ENCODE measurements at regions not wholly inside any gene's neighbourhood (a gene's known extent, or its start where the extent isn't known, plus 50 kb on each side); places are given as distances from the start of the nearest gene placed in this dataset.
"Not testable (repeated sequence)": the region's sequence is repeated elsewhere in the genome, so short reads cannot be mapped to it uniquely, and the experiment has no call there.

DNA sequence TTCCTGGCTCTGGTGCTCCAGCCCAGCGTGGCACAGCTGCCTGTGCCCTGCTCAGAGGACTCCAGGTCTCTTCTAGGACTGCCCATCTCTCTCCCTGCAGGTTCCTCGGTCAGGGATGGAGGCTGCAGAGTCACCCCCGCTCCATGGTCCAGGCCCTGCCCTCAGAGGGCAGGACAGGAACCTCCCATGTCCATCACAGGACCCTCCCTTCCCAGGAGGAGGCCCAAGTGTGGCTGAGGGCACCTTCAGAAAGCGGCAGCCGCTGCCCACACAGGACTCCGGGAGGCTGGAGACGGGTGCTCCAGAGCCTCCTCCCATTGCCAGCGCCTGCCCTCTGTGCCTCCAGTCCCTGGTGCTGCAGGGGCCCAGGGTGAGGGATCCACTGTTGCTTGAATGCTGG is 291.5 kb downstream of the ADGRD1 start:
- not testable (repeated sequence) for H3K27ac ChIP-seq (ENCODE audit: low read depth, low read length); H3K36me3 ChIP-seq (ENCODE audit: control insufficient read depth, insufficient read depth, low read length); H3K9ac ChIP-seq (ENCODE audit: low read depth, low read length); H3K4me1 ChIP-seq (ENCODE audit: control insufficient read depth, insufficient read depth, low read length); H3K4me3 ChIP-seq (ENCODE audit: low read depth, low read length); H3K27me3 ChIP-seq (ENCODE audit: control insufficient read depth, insufficient read depth, low read length)
- peaks cover 16% of the 10 kb centered on the region; the same call in 1 of the 2 replicates for H3K9me3 ChIP-seq (ENCODE audit: control insufficient read depth, insufficient read depth, low read length)

DNA sequence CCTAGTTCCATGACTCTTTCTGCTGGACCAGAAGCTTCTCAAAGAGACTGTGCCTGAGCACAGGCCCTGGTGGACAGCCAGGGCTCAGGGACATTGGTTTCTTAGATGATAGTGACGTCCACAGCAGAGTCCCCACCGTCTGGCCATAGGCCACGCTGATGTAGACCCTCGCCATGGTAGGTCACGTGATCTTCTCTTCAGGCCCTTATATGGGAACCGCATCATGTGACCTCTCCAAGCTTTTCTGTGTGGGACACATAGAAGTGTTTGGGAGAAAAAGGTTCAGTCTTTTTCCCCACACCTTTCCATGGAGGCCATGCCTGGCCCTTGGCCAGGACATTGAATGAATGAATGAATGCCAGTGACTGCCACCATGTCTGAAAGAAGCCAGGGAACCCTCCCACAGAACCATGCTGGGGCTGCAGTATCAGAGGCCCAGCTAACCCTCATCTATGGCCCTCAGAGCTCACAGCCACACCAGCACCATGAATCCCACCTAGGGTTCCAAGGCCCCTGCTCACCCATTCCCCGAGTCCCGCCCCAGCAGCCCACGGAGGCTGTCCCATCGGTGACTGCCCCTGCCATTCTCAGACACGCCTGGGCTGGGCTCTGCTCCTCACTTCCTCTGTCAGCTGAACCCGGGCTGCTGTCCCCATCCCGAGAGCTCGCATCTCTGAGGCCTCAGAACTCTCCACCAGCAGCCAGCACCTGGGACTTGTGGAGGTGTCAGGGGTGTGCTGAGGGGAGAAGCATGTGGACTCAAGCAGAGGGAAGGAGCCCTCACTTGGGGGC is 292.1 kb downstream of the ADGRD1 start:
- no peaks in the 10 kb centered on the region for H3K4me1 ChIP-seq (ENCODE audit: control insufficient read depth, insufficient read depth, low read length)
- no peak overlapping the region for H3K9ac ChIP-seq (ENCODE audit: low read depth, low read length)
- peaks cover 16% of the 10 kb centered on the region; the same call in 1 of the 2 replicates for H3K9me3 ChIP-seq (ENCODE audit: control insufficient read depth, insufficient read depth, low read length)
- no peaks in the 10 kb centered on the region for H3K27me3 ChIP-seq (ENCODE audit: control insufficient read depth, insufficient read depth, low read length)
- H3K27ac ChIP-seq (ENCODE audit: low read depth, low read length), result no peak overlapping the region
- no peak overlapping the region for H3K4me3 ChIP-seq (ENCODE audit: low read depth, low read length)
- no peaks in the 10 kb centered on the region for H3K36me3 ChIP-seq (ENCODE audit: control insufficient read depth, insufficient read depth, low read length)

DNA sequence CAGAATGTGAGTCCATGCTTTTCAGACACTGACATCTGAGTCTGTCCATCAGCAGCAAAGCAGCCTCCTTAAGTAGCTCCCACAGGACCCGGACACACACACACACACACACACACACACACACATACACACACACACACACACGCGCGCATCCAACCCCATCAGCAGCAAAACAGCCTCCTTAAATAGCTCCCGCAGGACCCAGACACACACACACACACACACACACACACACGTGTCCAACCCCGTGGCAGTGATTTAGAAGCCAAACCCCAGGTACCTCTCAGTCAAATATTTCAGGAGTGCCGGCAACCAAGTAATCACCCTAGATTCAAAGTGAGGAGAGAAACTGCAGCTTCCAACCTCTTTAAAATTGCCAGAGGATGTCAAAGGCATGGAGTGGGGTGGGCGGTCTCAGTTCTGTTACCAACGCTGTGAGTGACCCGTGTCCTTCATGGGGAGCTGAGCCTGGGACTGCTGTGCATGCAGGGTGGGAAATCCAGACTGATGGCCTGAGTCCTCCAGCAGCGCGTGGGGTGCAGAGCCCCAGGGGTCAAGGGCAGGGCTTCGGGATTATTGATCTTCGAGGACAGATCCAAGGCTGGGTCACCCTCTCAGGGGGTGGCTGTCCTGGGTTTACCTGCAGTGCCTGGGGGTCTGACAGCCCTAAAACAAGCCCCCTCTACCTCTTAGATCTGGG is 293.5 kb downstream of the ADGRD1 start:
- not testable (repeated sequence) for H3K9ac ChIP-seq (ENCODE audit: low read depth, low read length); H3K27me3 ChIP-seq (ENCODE audit: control insufficient read depth, insufficient read depth, low read length); H3K4me1 ChIP-seq (ENCODE audit: control insufficient read depth, insufficient read depth, low read length); H3K4me3 ChIP-seq (ENCODE audit: low read depth, low read length); H3K36me3 ChIP-seq (ENCODE audit: control insufficient read depth, insufficient read depth, low read length); H3K27ac ChIP-seq (ENCODE audit: low read depth, low read length)
- H3K9me3 ChIP-seq (ENCODE audit: control insufficient read depth, insufficient read depth, low read length), result peaks cover 10% of the 10 kb centered on the region; the same call in 1 of the 2 replicates

DNA sequence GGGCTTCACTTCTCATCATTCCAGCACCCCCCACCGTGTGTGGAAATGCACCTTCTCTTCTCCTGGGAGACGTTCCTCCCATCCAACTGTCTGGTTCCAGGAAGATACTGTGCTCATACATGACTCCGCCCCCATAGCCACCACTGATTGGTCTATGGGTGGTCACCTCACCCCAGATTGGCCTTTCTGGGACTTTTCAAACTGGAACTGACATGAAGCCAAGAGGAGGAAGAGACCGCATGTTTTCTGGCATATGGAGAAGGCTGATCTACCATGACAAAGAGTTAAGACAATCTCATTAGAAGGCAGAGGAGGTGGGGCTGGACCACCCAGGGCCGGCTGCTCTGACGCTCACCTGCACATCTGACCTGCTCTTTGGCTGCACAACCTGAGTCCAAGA is 294.2 kb downstream of the ADGRD1 start:
- H3K9ac ChIP-seq (ENCODE audit: low read depth, low read length), result not testable (repeated sequence)

DNA sequence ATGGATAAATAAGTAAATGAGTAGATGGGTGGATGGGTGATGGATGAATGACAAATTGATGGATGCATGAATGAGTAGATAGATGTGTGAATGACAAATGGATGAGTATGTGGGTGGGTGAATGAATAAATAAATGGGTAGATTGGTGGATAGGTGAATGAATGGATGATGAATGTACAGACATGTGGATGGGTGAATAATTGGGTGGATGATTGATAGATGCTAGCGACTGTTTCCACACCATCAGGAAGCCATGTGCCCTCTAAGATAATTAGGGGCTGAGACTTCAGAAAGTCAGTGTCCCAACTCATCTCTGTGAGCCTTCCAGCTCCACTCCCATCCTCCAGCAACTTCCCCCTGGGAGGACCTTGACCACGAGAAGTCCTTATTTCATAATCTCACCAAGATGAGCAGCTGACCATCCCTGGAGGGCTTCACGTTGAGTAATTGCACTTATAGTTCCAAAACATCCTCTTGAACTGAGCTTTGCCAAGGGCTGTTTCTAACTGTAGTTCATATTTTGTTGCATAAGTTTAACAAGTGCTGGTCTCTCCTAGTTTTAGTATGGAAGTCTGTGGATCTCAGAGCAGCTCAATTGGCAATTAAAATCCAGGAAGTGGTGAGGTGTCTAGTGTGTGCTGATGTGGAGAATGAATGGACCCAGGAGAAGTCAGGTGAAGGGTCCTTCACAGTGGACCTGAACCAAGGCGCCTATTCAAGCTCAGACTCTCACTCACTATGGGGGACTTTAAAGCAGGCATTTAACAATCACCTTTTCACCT is 295.7 kb downstream of the ADGRD1 start:
- Histone ChIP-seq H3K36me3 (ENCODE audit: control insufficient read depth, insufficient read depth, low read length) (no peaks in the 10 kb centered on the region), H3K9ac (ENCODE audit: low read depth, low read length) (no peak overlapping the region), H3K4me1 (ENCODE audit: control insufficient read depth, insufficient read depth, low read length) (no peaks in the 10 kb centered on the region), H3K4me3 (ENCODE audit: low read depth, low read length) (no peak overlapping the region), H3K9me3 (ENCODE audit: control insufficient read depth, insufficient read depth, low read length) (no peaks in the 10 kb centered on the region), H3K27ac (ENCODE audit: low read depth, low read length) (no peak overlapping the region), H3K27me3 (ENCODE audit: control insufficient read depth, insufficient read depth, low read length) (no peaks in the 10 kb centered on the region)

More for the DNA sequence above, 294.2 kb downstream of the ADGRD1 start:
- H3K27ac ChIP-seq (ENCODE audit: low read depth, low read length); H3K9me3 ChIP-seq (ENCODE audit: control insufficient read depth, insufficient read depth, low read length); H3K4me3 ChIP-seq (ENCODE audit: low read depth, low read length); H3K36me3 ChIP-seq (ENCODE audit: control insufficient read depth, insufficient read depth, low read length); H3K4me1 ChIP-seq (ENCODE audit: control insufficient read depth, insufficient read depth, low read length); H3K27me3 ChIP-seq (ENCODE audit: control insufficient read depth, insufficient read depth, low read length): not testable (repeated sequence)

DNA sequence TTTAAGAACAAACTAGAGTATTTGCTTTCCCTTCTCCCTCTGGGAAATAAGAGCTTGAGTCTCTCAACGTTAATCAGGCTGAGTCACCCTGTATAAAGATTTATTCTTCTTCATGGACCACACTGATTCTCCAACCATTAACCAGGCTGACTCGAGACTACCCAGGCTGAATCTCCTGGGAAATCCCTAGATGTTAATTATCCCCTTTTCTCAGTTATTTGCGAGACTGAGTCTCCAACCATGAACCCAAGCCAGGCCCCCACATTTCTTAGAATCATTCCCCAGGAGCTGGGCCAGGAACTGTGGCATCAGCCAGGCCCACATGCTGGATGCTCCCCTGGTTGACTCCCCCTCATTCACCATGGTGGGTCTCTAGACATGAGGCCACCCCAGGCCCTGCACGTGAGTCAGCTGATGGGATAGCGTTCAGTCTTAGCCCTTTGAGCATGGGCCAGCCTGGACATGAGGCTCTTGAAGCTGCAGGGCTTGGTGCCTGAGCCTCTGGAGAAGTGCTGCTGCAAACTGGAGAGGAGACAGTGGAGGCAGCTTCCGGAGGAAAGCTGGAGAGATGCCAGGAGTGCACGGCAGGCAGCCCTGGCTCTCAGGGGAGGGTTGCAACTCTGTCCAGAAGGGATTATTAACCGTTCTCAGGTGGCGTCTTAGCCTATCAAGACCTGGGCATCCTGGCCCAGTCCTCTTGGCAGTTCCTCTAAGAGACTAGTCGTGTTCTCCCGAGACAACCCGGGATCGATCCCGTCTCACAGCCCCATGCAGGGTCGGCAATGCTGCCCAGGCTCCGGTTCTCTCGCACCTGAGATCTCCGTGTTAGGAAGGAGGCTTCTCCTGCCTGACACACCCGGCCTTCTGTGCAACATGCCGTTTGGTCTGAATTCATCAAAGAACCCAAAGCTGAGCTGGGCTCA is 296.6 kb downstream of the ADGRD1 start:
- no peaks in the 10 kb centered on the region for H3K9me3 ChIP-seq (ENCODE audit: control insufficient read depth, insufficient read depth, low read length)

DNA sequence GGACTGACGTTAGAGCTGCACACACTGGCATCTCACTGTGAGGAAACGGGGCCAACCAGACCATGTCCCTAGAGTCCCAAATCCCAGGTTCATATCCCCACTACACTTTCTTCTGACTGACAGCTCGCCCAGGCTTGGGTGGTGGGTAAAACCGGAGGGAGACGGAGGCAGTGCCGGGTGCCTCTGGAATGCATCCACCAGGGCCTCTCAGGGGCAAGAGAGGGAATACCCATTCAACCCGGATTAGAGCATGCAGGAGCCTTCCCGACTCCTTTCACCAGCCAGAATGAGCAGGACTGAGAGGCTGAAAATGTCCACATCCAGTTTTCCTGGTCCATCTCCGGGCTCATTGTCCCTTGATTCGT is 297.2 kb downstream of the ADGRD1 start:
- H3K27ac ChIP-seq (ENCODE audit: low read depth, low read length), result no peak overlapping the region
- H3K4me3 ChIP-seq (ENCODE audit: low read depth, low read length), result no peak overlapping the region
- no peak overlapping the region for H3K9ac ChIP-seq (ENCODE audit: low read depth, low read length)
- H3K27me3 ChIP-seq (ENCODE audit: control insufficient read depth, insufficient read depth, low read length), result no peaks in the 10 kb centered on the region
- H3K9me3 ChIP-seq (ENCODE audit: control insufficient read depth, insufficient read depth, low read length), result no peaks in the 10 kb centered on the region
- no peaks in the 10 kb centered on the region for H3K36me3 ChIP-seq (ENCODE audit: control insufficient read depth, insufficient read depth, low read length)
- no peaks in the 10 kb centered on the region for H3K4me1 ChIP-seq (ENCODE audit: control insufficient read depth, insufficient read depth, low read length)

More for the DNA sequence above, 296.6 kb downstream of the ADGRD1 start:
- Histone ChIP-seq H3K4me1 (ENCODE audit: control insufficient read depth, insufficient read depth, low read length) (no peaks in the 10 kb centered on the region), H3K27me3 (ENCODE audit: control insufficient read depth, insufficient read depth, low read length) (no peaks in the 10 kb centered on the region), H3K36me3 (ENCODE audit: control insufficient read depth, insufficient read depth, low read length) (no peaks in the 10 kb centered on the region), H3K4me3 (ENCODE audit: low read depth, low read length) (no peak overlapping the region), H3K27ac (ENCODE audit: low read depth, low read length) (no peak overlapping the region), H3K9ac (ENCODE audit: low read depth, low read length) (no peak overlapping the region)

DNA sequence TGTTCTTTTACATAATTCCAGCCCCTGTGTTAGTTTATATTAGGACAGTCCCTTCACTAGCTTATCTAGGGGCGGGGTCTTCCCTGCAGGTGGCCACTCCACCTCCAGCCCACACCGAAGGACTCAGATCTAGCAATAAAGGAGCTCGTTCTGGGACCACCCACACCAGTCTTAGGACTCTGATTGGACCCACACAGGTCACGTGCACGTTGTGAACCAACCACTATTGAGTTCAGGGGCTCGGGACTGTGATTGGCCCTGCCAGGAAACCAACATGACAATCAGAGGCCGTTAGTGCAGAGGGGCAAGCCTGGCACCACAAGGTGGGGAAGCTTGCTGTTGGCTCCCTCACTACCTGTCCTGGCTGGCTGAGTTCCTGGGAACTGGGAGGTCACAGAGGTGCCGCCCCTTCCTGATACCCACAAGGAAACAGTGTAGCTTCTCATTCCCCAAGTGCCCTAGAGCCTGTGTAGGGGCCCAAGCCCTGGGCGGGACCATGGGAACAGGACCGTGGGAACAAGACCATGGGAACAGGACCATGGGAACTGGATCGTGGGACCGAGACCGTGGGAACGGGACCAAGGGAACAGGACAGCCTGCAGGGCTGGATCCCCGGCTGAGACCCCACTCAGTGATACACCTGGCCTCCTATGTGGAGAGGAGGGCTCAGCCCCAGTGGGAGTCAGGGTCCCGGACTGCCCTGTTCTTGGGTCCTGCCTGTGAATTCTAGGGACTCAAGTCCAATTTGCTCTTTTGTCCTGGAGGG is 297.8 kb downstream of the ADGRD1 start:
- Histone ChIP-seq H3K9me3 (ENCODE audit: control insufficient read depth, insufficient read depth, low read length) (no peaks in the 10 kb centered on the region; the same call in 1 of the 2 replicates), H3K4me1 (ENCODE audit: control insufficient read depth, insufficient read depth, low read length) (no peaks in the 10 kb centered on the region), H3K9ac (ENCODE audit: low read depth, low read length) (no peak overlapping the region), H3K36me3 (ENCODE audit: control insufficient read depth, insufficient read depth, low read length) (no peaks in the 10 kb centered on the region), H3K4me3 (ENCODE audit: low read depth, low read length) (no peak overlapping the region), H3K27me3 (ENCODE audit: control insufficient read depth, insufficient read depth, low read length) (no peaks in the 10 kb centered on the region), H3K27ac (ENCODE audit: low read depth, low read length) (no peak overlapping the region)

DNA sequence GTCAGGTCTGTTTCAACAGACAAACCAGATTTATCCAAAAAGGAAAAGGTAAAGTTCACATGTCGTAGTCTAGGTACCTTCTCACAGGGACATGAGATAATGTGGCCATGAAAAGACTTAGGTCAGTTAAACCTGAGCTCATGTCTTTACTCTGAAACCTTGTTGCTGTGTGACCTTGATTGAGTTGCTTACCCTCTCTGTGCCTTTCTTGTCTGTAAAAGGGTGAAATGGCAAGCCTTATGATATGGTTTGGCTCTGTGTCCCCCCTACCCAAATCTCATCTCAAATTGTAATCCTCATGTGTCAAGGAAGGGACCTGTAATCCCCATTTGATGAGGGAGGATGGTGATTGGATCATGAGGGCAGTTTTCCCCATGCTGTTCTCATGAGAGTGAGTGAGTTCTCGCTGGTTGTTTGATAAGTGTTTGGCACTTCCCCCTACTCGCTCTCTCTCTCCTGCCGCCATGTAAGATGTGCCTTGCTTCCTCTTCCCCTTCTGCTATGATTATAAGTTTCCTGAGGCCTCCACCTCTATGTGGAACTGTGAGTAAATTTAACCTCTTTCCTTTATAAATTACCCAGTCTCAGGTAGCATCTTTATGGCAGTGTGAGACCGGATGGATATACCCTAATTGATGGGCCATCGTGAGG is 299.8 kb downstream of the ADGRD1 start:
- H3K9ac ChIP-seq (ENCODE audit: low read depth, low read length), result no peak overlapping the region
- no peak overlapping the region for H3K27ac ChIP-seq (ENCODE audit: low read depth, low read length)
- no peaks in the 10 kb centered on the region for H3K36me3 ChIP-seq (ENCODE audit: control insufficient read depth, insufficient read depth, low read length)
- H3K27me3 ChIP-seq (ENCODE audit: control insufficient read depth, insufficient read depth, low read length), result no peaks in the 10 kb centered on the region
- H3K9me3 ChIP-seq (ENCODE audit: control insufficient read depth, insufficient read depth, low read length), result no peaks in the 10 kb centered on the region; the same call in 1 of the 2 replicates
- H3K4me1 ChIP-seq (ENCODE audit: control insufficient read depth, insufficient read depth, low read length), result no peaks in the 10 kb centered on the region
- H3K4me3 ChIP-seq (ENCODE audit: low read depth, low read length), result no peak overlapping the region

Data from HUES48 (cell line).